ENCODE measurements at regions not wholly inside any gene's neighbourhood (a gene's known extent, or its start where the extent isn't known, plus 50 kb on each side); places are given as distances from the start of the nearest gene placed in this dataset.

GRCh38 chr5:2921651-2922050 lies 170.2 kb upstream of the IRX2 start:
- Histone ChIP-seq H3K4me2 (ENCODE audit: low read depth, low read length, poor library complexity, severe bottlenecking) (no peak overlapping the region), H3K9ac (ENCODE audit: low read depth, low read length, poor library complexity, severe bottlenecking) (no peak overlapping the region), H4K20me1 (ENCODE audit: insufficient read depth, low read length, poor library complexity, severe bottlenecking) (no peaks in the 10 kb centered on the region), H3K4me1 (ENCODE audit: insufficient read depth, low read length, poor library complexity, severe bottlenecking) (no peaks in the 10 kb centered on the region), H3K9me2 (replicated peaks; ENCODE audit: low read depth, low read length) (no peaks in the 10 kb centered on the region), H3K36me3 (ENCODE audit: insufficient read depth, low read length) (no peaks in the 10 kb centered on the region), H3K4me3 (ENCODE audit: low read length, poor library complexity, severe bottlenecking) (no peak overlapping the region), H3K27me3 (ENCODE audit: insufficient read depth, low read length, poor library complexity, severe bottlenecking) (no peaks in the 10 kb centered on the region), H3K9me3 (ENCODE audit: insufficient read depth, low read depth, low read length) (peaks cover 8% of the 10 kb centered on the region; the same call in 1 of the 2 replicates), H3K79me2 (ENCODE audit: insufficient read depth, low read length) (no peaks in the 10 kb centered on the region), H2AFZ (ENCODE audit: low read length) (no peak overlapping the region), H3F3A (ENCODE audit: low read depth) (no peaks in the 10 kb centered on the region)
- TF ChIP-seq CTCF (conservative IDR thresholded peaks at IDR 0.05; ENCODE audit: low read length), result no peak
- no peak for TF ChIP-seq EZH2phosphoT487 (IDR thresholded peaks at IDR 0.05; ENCODE audit: borderline replicate concordance)

GRCh38 chr5:2921176-2921575 lies 169.7 kb upstream of the IRX2 start:
- Histone ChIP-seq H3K4me3 (ENCODE audit: low read length, poor library complexity, severe bottlenecking) (no peak overlapping the region), H2AFZ (ENCODE audit: low read length) (no peak overlapping the region), H3K4me2 (ENCODE audit: low read depth, low read length, poor library complexity, severe bottlenecking) (no peak overlapping the region), H3K36me3 (ENCODE audit: insufficient read depth, low read length) (no peaks in the 10 kb centered on the region), H4K20me1 (ENCODE audit: insufficient read depth, low read length, poor library complexity, severe bottlenecking) (no peaks in the 10 kb centered on the region), H3K79me2 (ENCODE audit: insufficient read depth, low read length) (no peaks in the 10 kb centered on the region), H3F3A (ENCODE audit: low read depth) (no peaks in the 10 kb centered on the region), H3K9me2 (replicated peaks; ENCODE audit: low read depth, low read length) (no peaks in the 10 kb centered on the region), H3K9me3 (ENCODE audit: insufficient read depth, low read depth, low read length) (peaks cover 8% of the 10 kb centered on the region; the same call in 1 of the 2 replicates), H3K9ac (ENCODE audit: low read depth, low read length, poor library complexity, severe bottlenecking) (no peak overlapping the region), H3K27me3 (ENCODE audit: insufficient read depth, low read length, poor library complexity, severe bottlenecking) (no peaks in the 10 kb centered on the region), H3K4me1 (ENCODE audit: insufficient read depth, low read length, poor library complexity, severe bottlenecking) (no peaks in the 10 kb centered on the region)
- TF ChIP-seq CTCF (conservative IDR thresholded peaks at IDR 0.05; ENCODE audit: low read length), result no peak
- TF ChIP-seq EZH2phosphoT487 (IDR thresholded peaks at IDR 0.05; ENCODE audit: borderline replicate concordance), result no peak

DNA sequence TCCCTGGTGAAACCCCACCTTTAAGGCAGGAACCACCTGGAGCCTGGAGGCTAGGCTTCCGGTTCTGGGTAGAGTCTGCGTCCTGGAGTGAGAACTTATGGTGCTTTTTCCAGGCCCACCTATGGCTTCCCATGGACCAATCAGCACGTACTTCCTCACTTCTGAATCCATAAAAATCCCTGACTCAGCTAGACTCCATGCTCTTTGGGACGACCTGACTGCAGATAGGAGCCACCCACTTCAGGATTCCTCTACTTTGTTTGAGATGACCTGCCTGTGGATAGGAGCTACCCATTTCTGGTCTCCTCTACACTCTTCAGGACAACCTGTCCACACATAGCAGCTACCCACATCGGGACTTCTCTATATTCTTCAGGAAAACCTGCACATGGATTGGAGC lies 168.8 kb upstream of the IRX2 start:
- no peak overlapping the region for H3K4me2 ChIP-seq (ENCODE audit: low read depth, low read length, poor library complexity, severe bottlenecking)
- H3K36me3 ChIP-seq (ENCODE audit: insufficient read depth, low read length), result no peaks in the 10 kb centered on the region
- H3K4me1 ChIP-seq (ENCODE audit: insufficient read depth, low read length, poor library complexity, severe bottlenecking), result no peaks in the 10 kb centered on the region
- H3K27me3 ChIP-seq (ENCODE audit: insufficient read depth, low read length, poor library complexity, severe bottlenecking), result no peaks in the 10 kb centered on the region
- no peaks in the 10 kb centered on the region for H3K9me2 ChIP-seq (replicated peaks; ENCODE audit: low read depth, low read length)
- no peak overlapping the region for H3K4me3 ChIP-seq (ENCODE audit: low read length, poor library complexity, severe bottlenecking)
- no peak overlapping the region for H3K9ac ChIP-seq (ENCODE audit: low read depth, low read length, poor library complexity, severe bottlenecking)
- no peak overlapping the region for H2AFZ ChIP-seq (ENCODE audit: low read length)
- no peaks in the 10 kb centered on the region for H3F3A ChIP-seq (ENCODE audit: low read depth)
- H3K79me2 ChIP-seq (ENCODE audit: insufficient read depth, low read length), result no peaks in the 10 kb centered on the region
- peaks cover 8% of the 10 kb centered on the region; the same call in 1 of the 2 replicates for H3K9me3 ChIP-seq (ENCODE audit: insufficient read depth, low read depth, low read length)
- H4K20me1 ChIP-seq (ENCODE audit: insufficient read depth, low read length, poor library complexity, severe bottlenecking), result no peaks in the 10 kb centered on the region
- TF ChIP-seq EZH2phosphoT487 (IDR thresholded peaks at IDR 0.05; ENCODE audit: borderline replicate concordance), result no peak
- no peak for TF ChIP-seq CTCF (conservative IDR thresholded peaks at IDR 0.05; ENCODE audit: low read length)

Measured in Loucy (cell line).